GM11168 (cell line): ENCODE measurements at regions not wholly inside any gene's neighbourhood (a gene's known extent, or its start where the extent isn't known, plus 50 kb on each side); places are given as distances from the start of the nearest gene placed in this dataset.

Source experiments
- in situ Hi-C: fragments of 300-500 bp; cut with MboI; formaldehyde crosslinking; loops from one replicate; pipeline ENCODE4 v1.12.0; 2022; ENCODE audit warnings: low sequenced_read_pairs; ENCODE audit not compliant: unreplicated experiment

GRCh38 chr5:4860631-4861030 lies 279.5 kb upstream of the ADAMTS16 start:
- in situ Hi-C loops, result no loop called here

DNA sequence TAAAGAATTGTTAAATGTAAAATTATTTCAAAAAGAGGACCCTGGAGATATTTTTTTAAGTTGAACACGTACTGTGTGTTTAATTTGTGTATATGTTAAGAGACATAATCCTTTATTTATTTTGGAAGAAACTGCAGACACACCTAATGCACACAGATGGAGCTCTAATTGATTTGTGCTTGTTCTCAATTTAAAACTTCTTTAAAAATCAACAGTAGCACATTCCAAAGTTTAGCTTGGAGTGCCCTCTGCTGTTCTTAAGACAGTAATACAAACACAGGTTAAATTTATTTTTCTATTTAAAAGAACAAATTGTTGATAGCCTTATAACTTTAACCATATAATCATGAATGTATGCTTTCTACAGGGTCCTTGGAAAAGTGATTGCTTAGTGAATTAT lies 277.6 kb upstream of the ADAMTS16 start:
- in situ Hi-C loops, result no loop called here

DNA sequence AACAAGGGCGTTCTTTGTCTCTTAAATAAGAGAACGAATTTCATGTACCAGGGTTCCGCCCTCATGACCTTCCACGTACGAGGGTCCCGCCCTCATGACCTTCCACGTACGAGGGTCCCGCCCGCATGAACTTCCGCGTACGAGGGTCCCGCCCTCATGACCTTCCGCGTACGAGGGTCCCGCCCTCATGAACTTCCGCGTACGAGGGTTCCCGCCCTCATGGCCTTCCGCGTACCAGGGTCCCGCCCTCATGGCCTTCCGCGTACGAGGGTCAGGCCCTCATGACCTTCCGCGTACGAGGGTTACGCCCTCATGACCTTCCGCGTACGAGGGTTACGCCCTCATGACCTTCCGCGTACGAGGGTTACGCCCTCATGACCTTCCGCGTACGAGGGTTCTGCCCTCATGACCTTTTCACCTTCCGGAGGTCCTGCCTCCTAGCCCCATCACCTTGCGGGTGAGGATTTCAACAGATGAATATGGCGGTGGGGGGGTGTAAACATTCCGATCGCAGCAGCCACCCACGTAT lies 273.9 kb upstream of the ADAMTS16 start:
- in situ Hi-C loops, result no loop called here

- in situ Hi-C loops, result no loop called here
Measured at GRCh38 chr5:4866817-4867216, 273.3 kb upstream of the ADAMTS16 start.

- in situ Hi-C loops, result no loop called here
Measured at GRCh38 chr5:4868140-4868735, 271.9 kb upstream of the ADAMTS16 start.

- in situ Hi-C loops, result no loop called here
Measured at GRCh38 chr5:4873652-4874051, 266.5 kb upstream of the ADAMTS16 start.

GRCh38 chr5:4874097-4874496 lies 266.0 kb upstream of the ADAMTS16 start:
- in situ Hi-C loops, result no loop called here

- in situ Hi-C loops, result no loop called here
Measured at GRCh38 chr5:4875942-4876341, 264.2 kb upstream of the ADAMTS16 start.

DNA sequence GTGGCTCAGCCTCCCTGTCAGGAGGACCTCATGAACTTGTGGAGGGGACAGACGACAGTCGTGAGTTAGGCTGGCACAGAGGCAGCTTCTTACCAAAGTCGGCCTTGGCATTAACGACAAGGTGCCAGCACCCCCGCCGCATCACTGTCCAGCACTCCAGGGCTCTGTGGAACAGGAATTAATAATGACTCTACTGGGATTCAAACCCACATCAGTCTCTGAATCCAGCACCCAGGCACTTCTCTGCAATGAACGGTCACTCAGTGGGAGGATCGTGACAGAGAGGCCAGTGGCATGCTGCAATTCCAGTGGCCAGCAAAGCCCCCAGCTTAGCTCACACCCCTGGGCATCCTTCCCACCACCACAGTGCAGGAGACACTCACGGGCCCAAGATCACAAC lies 263.3 kb upstream of the ADAMTS16 start:
- in situ Hi-C loops, result no loop called here

DNA sequence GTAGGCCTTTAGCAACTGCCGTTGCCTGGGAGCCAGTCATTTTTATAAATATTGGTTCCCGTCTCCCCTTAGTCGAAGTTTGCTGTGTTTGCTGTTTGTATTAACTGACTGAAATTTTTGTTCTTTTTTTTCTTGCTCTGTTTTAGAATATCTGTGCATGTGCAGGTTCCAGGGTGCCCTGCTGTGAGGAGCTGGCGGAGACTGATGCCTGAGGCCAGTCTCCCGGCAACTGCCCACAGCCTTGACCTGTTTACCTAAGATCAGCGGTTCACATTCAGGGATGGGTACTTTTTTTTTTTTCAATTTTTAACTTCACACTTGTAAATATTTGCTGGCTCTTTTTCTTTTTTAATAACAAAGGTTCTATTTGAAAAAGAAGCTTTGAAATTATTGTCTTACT lies 262.6 kb upstream of the ADAMTS16 start:
- in situ Hi-C loops, result no loop called here

DNA sequence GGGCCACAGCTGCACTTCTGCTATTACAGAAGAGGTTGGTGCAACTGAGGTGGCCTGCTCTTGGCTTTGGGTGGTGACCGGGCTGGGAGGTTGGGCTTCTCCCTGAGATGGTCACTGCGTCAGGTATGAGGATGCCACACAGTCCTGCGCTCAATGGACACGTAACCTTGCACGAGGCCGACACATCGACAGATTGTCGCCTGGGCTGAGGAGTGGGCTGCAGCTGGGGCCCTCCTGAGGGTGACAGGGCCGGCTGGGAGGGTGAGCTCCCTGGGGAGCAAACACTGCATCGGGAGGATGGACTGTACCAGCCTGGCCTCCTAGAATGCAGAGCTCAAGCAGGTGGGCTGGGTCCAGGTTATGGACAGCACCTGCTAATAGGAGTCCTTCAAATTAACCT lies 261.1 kb upstream of the ADAMTS16 start:
- in situ Hi-C loops, result no loop called here

- in situ Hi-C loops, result no loop called here
Measured at GRCh38 chr5:4879693-4880303, 260.3 kb upstream of the ADAMTS16 start.

DNA sequence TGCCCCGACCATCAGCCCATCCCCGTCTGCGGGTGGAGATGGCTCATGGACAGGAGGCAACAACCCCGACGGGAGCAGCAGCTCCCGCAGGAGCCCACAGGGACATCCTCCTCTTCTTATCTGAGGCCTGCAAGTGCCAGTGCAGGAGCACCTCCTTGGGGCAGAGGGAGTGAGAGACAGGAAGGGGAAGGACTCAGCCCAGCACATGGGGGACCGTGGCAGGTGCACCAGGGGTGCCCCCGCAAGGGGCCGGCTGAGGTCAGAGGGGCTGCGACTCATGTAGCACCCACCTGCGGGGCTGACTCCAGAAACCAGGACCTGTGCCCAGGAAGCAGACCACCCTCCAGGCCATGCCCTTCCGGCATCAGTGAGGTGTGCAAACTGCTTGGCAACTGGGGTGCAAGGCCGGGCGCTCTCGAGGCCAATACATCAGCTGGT lies 259.8 kb upstream of the ADAMTS16 start:
- in situ Hi-C loops, result no loop called here

DNA sequence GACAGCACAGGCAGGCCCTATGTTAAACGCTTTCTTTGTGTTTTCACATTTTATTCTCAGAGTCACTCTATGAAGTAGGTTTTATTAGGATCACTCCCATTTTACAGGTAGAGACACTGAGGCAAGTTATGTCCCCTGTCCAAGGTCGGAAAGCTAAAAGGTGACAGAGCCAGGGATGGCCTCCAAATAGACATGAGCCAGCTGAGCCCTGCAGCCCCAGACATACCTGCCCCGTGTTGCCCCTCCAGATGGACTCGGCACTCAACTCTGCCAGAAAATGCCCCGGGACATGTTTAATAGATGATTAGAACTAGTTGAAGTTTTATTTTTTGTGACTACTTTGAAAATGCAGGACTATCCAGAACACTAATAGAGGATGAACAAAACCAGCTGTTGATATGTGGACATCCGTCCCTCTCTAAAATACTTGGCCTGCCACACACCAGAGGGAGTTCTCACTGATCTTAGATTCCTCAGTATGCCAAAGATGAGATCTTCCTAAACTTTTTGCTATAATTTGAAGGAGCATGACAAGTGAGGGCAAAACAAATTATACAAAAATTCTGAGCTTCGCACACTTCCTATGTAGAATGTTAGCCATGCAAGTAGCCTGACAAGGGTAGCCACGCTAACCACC lies 258.6 kb upstream of the ADAMTS16 start:
- in situ Hi-C loops, result no loop called here

- in situ Hi-C loops, result no loop called here
Measured at GRCh38 chr5:4882186-4882585, 257.9 kb upstream of the ADAMTS16 start.

- in situ Hi-C loops, result no loop called here
Measured at GRCh38 chr5:4883360-4883759, 256.8 kb upstream of the ADAMTS16 start.

- in situ Hi-C loops, result no loop called here
Measured at GRCh38 chr5:4893063-4893744, 246.9 kb upstream of the ADAMTS16 start.

DNA sequence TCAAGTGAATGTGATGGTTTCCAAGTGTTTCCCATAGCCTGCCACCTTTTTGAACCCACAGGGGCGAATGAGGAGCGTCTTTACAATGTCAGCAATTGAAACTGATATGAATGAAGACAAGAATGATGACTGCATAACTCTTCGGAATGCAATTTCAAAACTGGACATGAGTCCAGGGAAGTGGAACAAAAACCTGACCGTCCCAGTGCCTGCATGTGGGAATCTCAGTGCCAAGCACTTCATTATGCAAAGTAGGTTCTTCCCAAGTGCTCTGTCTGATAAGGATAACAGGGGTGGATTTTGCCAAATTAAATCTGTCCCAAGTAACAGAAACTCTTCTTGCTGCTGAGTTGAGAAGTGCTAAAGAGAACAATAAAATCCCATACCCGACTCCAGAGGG lies 243.8 kb upstream of the ADAMTS16 start:
- in situ Hi-C loops, result no loop called here

GRCh38 chr5:4901305-4901811 lies 238.8 kb upstream of the ADAMTS16 start:
- in situ Hi-C loops, result no loop called here

DNA sequence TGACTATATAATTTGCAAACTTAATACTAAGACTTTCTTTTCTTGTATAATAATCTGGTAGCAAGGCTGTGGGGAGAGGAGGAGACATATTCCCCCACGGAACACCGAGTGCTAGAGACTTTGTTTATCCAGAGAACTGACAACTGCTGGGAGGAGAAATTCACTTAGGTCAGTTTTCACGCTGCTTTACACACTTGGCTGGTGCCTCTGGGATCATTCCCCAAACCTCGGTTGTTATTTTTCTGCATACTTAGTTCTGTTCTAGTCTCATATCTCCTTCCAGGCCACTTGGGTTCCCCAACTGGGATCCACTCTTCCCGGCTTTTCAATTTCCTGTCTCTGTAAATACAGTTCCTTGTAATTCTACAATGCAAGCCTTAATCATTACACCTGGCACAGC lies 238.2 kb upstream of the ADAMTS16 start:
- in situ Hi-C loops, result no loop called here
